ENCODE measurements at regions not wholly inside any gene's neighbourhood (a gene's known extent, or its start where the extent isn't known, plus 50 kb on each side); places are given as distances from the start of the nearest gene placed in this dataset.

DNA sequence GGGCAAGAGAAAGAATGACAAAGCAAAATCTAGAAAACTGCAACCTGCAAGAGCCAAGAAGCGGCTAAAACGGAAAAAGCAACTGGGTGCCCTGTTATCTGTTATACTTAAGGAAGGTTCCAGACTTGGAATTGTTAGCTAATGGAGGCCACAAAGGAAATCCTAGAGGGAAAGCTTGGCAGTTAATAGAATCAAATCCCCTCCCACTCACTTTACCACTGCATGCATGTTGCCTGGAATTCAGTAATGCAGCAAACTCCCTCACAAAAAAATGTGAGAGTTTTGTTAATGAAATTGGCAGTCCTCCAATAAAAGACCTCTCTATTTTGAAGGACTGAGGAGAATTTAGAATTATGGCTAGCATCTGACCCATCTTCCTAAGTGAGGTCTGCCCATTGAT lies 164.2 kb upstream of the SOX5 start:
- no peak for ATAC-seq
- no peak for DNase-seq
- intact Hi-C loops (cut with DNase I): no loop called here

GRCh38 chr12:24111616-24112015 lies 162.1 kb upstream of the SOX5 start:
- no peak for ATAC-seq
- no peak for DNase-seq
- intact Hi-C loops (cut with DNase I): no loop called here

DNA sequence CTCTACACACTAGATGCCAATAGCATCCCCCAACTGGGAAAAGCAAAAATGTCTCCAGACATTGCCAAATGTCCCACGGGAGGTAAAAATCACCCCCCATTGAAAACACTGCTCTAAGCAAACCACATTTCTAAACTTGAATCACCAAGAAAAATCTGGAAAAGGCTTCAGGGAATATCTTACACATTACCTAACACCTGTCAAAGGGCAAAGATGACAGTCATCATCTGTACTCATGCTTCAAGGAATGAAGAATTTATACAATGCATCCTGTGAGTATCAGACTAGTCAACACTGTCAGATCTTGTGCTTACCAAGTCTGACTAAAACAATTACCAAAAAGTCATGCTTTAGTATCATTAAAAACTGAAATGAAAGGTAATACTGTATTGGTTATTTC lies 161.6 kb upstream of the SOX5 start:
- intact Hi-C loops (cut with DNase I): no loop called here
- ATAC-seq: no peak
- DNase-seq: no peak

GRCh38 chr12:24109381-24110039 lies 160.0 kb upstream of the SOX5 start:
- intact Hi-C loops (cut with DNase I): loop anchor here in 1 of 2 donors (5.0 kb wide), 1 partner anchor 488 kb away; no protein-coding TSS in a partner anchor
- no peak for ATAC-seq
- no peak for DNase-seq

DNA sequence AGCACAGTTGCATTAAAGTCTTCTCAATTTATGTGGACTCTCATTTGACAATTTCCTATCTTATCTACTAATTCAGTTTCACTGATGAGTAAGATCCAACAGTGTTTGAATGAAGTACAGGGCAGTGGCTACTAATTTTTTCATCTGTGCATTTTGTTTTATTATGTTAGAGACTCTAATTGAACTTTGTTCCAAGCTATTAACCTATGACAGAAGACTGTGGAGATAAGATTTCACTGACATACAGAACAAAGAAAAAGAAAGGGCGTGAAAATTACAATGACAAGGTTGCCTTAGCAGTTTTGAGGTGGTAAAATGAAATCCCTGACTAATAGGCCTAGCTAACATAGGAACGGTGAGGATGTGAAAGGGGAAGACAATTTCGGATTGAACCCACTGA lies 153.2 kb upstream of the SOX5 start:
- DNase-seq (no peak), ATAC-seq (no peak)
- intact Hi-C loops (cut with DNase I): no loop called here

- no peak for DNase-seq
- intact Hi-C loops (cut with DNase I): no loop called here
- no peak for ATAC-seq
Measured at GRCh38 chr12:24099576-24099975, 150.1 kb upstream of the SOX5 start.

DNA sequence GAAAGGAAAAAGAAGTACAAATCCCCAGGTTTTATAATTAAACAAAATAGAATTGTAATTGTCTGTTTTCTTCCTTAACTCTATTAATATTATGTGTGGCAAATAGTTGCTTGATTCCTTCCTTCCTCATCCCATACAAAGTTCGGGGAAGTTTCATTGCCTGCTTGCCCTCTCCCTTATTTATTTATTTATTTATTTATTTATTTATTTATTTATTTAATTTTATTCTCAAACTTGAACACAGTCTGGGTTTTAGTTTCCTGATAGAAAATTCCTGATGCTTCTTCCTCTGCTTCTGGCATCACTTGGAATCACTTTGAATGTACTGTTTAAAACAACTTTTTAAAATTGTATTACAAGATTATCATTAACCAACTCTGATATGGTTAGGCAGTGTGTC lies 145.8 kb upstream of the SOX5 start:
- ATAC-seq (no peak), DNase-seq (no peak)
- intact Hi-C loops (cut with DNase I): no loop called here

GRCh38 chr12:24089510-24089890 lies 140.0 kb upstream of the SOX5 start:
- no peak for DNase-seq
- ATAC-seq: no peak
- intact Hi-C loops (cut with DNase I): no loop called here

DNA sequence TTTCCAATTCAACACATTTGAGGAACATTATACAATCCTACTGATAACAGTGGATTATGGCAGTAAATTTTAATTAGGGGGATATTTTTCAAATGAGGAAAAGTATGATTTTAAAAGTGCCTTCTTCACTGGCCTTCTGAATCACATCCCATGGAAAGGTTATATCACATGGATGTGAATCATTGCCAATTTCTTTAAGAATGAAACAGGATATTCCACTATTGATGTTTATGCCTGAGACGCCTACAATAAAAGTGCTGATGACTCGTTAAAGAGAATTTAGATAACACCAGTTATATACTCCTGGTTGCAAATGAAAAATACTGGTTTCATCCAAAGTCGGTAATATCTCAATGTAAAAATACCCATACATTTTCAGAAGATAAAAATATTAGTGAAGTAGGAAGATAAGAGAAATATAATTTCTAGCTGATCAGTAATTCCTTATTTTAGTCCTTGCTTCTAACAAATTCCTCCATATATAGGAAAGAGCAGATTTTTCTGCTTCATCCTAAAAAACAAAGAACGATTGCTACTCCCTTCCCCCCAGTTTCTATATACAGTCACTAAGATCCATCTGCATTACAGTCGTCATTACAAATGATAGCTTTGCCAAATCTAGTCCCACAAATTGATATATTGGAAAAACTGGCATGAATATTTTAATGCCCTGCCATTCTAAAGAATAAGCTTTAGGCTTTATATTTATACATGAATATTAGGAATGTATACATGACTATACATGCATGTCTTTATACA lies 139.5 kb upstream of the SOX5 start:
- no peak for ATAC-seq
- intact Hi-C loops (cut with DNase I): no loop called here
- no peak for DNase-seq

DNA sequence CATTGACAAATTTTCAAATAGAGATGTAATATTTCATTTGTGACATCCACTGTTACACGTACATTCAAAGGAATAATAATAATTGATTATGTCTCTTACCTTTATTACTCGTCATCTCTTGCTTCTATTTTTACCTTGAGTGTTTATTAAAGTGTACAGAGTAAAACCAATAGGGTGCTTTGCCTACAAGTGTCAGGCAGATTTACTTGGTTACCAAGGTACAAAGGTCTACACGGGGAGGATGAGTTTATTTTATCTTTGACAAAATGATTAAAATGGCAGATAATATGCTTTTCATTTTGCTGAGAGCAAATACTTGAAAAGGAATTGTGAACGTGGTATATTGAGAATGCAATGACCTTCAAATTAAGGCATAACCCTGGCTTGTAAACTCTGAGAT lies 137.8 kb upstream of the SOX5 start:
- intact Hi-C loops (cut with DNase I): no loop called here
- ATAC-seq: no peak
- no peak for DNase-seq

- DNase-seq (no peak), ATAC-seq (no peak)
- intact Hi-C loops (cut with DNase I): no loop called here
Measured at GRCh38 chr12:24084800-24085199, 135.3 kb upstream of the SOX5 start.

DNA sequence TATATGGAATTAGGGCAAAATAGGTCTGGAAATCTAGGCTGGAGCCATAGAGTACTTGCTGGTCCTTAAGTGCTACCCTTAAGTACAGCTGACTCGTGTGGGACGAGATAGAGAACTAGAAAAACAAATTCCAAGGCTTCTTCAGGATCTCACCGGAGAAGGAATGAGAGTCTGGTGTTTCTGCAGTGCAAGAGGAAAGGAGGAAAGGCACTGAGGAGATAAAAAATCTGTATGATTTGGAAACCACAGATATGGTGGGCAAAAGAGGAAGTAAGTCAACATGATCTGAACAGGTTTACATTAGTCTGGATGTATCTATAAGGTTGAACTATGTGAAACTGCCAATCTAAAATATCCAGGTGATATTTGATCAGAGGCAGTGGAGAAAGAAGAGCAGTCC lies 134.4 kb upstream of the SOX5 start:
- no peak for DNase-seq
- ATAC-seq: no peak
- intact Hi-C loops (cut with DNase I): no loop called here

- DNase-seq (no peak), ATAC-seq (no peak)
- intact Hi-C loops (cut with DNase I): no loop called here
Measured at GRCh38 chr12:24081606-24082005, 132.1 kb upstream of the SOX5 start.

DNA sequence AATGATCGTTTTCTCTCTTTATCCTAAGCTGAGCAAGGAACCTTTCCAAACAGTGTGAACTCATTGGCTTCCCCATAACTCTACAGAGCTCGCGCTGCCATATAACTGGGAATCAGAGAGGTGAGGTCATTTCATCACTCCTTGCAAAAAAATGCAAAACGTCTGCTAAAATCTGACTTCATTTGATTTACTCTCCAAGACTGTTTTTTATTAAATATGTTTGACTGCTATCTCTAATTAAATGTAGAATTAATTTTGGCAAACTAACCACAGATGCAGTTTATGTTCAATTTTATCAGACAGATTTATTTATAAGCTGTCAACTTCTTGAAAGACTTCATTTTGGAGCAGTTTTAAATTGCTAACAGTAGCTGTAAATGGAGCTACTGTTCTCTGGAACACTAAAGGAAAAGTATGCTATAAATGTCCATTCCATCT lies 131.6 kb upstream of the SOX5 start:
- ATAC-seq (no peak), DNase-seq (no peak)
- intact Hi-C loops (cut with DNase I): no loop called here

DNA sequence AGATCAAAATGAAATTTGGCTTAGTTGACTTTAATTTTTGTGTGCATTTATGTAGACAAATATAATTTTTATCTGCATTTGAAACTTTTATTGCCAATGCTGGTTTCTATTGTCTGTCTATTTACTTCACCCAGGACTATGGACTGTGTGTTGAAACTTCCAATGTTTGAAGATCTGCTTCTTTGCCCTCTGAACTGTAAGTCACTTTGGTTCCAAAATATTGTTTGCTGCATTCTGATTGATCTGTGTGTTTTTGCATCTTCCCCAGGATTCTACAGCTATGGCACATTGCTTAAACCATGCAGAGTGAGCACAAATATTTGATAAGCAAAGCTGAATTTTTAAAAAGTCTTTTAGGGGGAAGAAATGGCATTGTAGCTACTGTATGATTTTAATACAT lies 131.0 kb upstream of the SOX5 start:
- ATAC-seq (no peak), DNase-seq (no peak)
- intact Hi-C loops (cut with DNase I): no loop called here

GRCh38 chr12:24079083-24079482 lies 129.6 kb upstream of the SOX5 start:
- ATAC-seq: no peak
- intact Hi-C loops (cut with DNase I): no loop called here
- no peak for DNase-seq

DNA sequence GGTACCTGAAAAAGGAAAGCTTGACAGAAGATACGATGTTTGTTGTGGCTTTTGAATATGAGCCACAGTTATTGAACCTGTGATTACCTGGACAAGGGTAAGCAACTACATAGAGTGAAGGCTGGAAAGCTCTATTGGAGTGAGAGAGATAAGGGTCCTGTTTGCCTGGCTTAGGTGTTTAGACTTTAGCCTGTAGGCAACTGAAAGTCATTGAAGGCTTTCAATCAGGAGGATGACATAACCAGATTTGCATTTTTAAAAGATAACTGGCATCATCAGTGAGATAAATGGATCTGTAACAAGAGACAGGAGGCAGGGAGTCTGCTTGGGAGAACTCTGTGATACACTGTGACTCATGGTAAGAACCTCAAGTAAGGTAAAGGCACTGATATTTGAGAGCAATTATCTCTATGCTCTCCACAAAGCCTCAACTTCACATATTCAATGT lies 128.9 kb upstream of the SOX5 start:
- ATAC-seq: peak in 1 of 2 donors; percentile 44
- intact Hi-C loops (cut with DNase I): no loop called here
- DNase-seq: no peak

DNA sequence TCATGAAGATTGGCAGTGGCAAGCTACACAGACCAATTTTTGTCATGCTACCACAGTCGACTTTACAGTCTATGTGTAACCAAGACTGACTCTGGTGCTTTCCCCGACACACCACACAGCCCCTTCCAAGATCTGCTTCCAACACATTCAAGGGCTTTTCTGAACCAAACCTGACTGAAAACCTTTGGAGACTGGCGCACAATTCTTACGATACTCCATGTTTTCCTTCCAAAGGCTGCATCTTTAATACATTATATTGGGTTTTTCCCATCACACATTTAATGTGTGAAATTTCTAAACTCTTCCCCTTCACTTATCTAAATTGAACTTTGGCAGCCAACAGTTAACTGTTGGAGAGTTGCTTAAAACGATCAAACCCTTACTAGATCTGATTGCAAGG lies 127.7 kb upstream of the SOX5 start:
- DNase-seq: no peak
- intact Hi-C loops (cut with DNase I): no loop called here
- no peak for ATAC-seq

GRCh38 chr12:24075650-24076049 lies 126.2 kb upstream of the SOX5 start:
- intact Hi-C loops (cut with DNase I): no loop called here
- ATAC-seq (no peak), DNase-seq (no peak)

GRCh38 chr12:24073170-24073810 lies 123.8 kb upstream of the SOX5 start:
- no peak for DNase-seq
- intact Hi-C loops (cut with DNase I): no loop called here
- no peak for ATAC-seq

- DNase-seq: no peak
- ATAC-seq: no peak
- intact Hi-C loops (cut with DNase I): no loop called here
Measured at GRCh38 chr12:24072302-24072701, 122.8 kb upstream of the SOX5 start.
